ENCODE measurements at regions not wholly inside any gene's neighbourhood (a gene's known extent, or its start where the extent isn't known, plus 50 kb on each side); places are given as distances from the start of the nearest gene placed in this dataset.
"Not testable (repeated sequence)": the region's sequence is repeated elsewhere in the genome, so short reads cannot be mapped to it uniquely, and the experiment has no call there.

DNA sequence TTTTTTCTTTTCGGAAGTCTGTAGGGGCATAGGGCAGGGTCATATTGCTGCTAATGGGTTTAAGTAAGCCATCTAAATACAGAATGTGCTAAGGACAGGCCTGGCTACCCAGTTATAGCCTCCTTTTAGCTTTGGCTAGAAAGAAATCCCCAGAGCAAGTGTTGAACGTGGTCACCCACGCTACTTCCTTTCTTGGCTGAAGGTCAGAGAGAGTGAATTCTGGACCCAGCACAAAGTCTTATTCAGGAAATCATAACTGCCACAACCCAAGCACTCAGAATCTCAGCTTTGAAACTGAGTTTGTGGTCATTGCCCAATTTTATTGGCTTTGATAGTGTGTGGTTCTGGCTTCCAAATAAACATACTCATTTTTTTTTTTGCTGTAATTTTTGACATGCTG, 542.1 kb upstream of the ATP2B1 start:
- no peak for DNase-seq

GRCh38 chr12:90250042-90250441, 541.4 kb upstream of the ATP2B1 start:
- no peak for DNase-seq

- DNase-seq: no peak
Measured at GRCh38 chr12:90246688-90247087, 538.0 kb upstream of the ATP2B1 start.

DNA sequence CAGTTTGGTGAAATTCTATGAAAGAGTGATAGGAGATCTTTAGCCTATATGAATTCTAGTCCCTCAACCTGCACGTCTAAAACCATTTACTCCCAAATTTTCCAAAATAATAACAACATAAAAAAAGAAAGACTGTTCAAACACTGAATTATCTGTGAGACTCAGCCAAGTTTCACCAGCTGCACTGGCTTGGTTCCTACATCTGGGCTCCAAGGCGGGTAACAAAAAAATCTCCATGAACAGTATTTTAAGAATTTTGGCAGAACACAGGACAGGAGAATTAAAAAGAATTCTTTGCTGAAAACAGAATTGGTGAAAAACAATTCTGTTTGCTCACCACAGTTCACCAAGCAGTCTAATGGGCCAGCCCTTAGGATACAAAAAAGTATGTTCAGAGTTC, 536.8 kb upstream of the ATP2B1 start:
- DNase-seq: no peak

- no peak for DNase-seq
Measured at GRCh38 chr12:90244232-90244631, 535.6 kb upstream of the ATP2B1 start.

DNA sequence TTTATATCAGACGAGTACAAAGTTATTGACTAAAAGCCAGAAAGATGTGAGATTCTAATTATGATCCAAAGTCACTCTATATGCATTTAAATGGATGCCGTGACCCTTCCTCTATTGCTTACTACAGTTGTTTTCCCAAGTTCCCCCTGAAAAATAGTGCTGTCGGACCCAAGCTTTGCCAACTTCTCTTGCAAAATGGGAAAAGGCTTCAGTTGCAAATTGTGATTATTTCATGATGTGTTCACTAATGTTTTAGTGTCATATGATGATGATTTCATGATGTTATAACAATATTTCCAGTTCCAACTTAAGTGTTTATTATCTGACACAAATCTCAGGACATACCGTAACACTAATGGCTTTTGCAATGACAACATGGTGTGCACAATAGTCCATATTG, 534.6 kb upstream of the ATP2B1 start:
- DNase-seq: no peak

DNA sequence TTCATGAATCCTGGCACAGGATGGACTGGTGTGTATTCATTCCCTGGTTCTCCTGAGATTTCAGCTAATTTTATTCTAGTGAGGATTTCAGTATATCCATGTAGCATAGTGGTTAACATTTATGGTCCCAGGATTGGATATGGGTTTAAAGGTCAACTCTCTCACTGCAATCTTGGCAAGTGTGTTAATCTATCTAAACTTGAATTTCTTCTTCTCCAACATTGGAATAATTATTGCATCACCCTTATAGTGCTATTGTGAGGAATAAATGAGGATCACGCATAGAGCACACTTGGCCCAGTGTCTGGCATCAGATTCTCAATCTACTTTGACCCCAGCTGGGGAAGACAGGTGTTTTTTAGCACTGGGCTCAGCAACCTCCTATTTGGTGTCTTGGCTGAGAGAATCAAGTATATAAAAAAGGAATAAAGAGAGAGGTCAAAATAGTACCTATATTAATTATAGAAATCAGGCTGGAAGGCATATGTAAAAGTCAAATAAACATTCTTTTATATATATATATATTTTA, 531.2 kb upstream of the ATP2B1 start:
- DNase-seq: no peak

DNA sequence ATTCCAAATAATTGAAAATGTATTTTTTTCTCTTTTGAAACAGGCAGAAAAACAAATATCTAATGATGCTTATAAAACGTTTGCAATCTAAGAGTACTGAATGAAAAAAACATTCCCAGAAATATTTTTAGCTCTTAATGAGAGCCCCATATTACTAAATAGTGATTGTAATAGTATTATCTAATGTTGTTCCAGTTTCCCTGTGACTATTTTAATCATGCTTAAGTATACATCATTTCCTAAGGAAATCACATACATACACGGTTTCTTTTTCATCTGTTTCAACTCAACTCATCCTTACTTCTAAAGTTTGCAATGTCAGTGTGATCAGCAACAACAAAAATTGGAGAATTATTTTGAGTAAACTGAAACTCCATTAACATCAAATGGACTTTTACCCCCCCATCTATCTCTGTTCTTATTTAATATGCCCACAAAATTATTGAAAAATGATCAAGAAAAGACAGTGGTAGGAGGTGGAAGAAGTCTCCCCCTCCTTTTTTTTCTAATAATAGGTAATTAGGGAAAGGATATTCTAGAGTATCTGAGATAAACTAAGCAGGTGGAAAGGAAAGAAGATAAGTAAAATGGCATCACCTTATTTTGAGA, 530.1 kb upstream of the ATP2B1 start:
- no peak for DNase-seq

DNA sequence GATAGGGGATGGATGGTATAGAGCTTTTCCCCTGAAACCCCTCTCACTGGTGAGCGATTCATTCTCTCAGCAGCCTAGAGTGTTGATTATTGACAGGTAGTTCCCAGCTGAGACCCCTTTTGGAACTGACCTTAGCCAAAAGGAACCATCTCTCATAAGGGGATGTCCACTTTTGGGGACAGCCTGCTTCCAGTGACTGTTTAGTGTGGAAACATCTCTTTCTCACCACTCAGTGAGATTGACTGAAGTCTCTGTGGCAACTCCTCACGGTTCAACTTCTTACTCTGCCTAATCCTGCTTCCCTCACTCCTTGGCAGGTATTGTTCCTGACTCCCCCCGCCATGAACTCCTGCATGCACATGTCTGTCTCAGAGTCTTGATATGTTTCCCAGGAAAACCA, 529.2 kb upstream of the ATP2B1 start:
- no peak for DNase-seq

DNA sequence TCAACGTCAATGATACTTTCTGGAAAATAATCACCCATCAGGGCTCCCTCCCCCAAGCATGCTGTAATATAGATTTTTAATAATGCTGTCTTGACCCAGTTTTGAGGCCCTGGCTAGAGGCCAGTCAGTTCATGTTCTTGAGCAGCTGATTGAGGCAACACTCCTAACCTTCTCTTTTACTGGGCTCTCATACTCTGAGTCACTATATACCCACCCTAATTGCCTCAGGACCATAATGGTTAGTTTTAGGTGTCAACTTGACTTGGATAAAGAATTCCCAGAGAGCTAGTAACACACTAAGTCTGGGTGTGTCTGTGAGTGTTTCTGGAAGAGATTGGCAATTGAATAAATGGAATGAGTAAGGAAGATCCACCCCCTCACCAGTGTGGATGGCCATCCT, 527.0 kb upstream of the ATP2B1 start:
- no peak for DNase-seq

- DNase-seq: no peak
Measured at GRCh38 chr12:90234472-90234871, 525.8 kb upstream of the ATP2B1 start.

- DNase-seq: no peak
Measured at GRCh38 chr12:90233168-90234100, 524.8 kb upstream of the ATP2B1 start.

DNA sequence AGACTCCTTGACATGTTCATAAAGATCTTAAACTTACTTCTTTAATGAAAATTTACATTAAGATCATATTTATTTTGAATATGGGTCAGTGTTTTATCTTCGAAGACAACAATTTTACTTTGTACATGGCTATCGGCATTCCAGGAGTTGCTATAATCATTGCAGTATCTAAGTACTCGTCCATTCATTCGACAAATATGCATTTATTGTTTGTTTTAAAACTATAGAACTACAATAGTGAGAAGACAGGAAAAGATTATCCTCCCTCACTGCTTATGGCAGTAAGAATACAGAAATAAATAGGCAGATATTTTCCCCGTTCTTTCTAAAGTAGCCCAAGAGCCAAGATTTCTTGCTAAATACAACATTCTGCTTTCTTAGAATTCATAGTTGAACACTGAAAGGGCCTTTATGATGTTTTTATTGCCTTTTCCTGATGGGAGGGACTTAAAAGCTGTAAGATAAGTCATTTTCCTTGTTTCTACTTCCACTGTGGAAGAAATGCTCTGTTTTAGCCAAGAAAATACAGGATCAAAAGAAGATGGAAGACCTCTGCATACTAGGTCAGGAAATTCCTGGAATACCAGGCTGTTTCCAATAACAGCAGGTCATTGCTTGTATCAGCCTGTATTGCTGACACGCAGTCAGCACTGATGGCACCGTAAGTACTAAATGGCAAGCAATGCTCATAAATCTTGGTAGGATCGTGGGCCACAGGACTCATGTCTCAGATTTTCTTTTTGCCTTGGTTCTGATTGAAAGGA, 521.0 kb upstream of the ATP2B1 start:
- DNase-seq: no peak

- DNase-seq: no peak
Measured at GRCh38 chr12:90226211-90226610, 517.6 kb upstream of the ATP2B1 start.

- DNase-seq: no peak
Measured at GRCh38 chr12:90216815-90217214, 508.2 kb upstream of the ATP2B1 start.

GRCh38 chr12:90216020-90216552, 507.4 kb upstream of the ATP2B1 start:
- no peak for DNase-seq

DNA sequence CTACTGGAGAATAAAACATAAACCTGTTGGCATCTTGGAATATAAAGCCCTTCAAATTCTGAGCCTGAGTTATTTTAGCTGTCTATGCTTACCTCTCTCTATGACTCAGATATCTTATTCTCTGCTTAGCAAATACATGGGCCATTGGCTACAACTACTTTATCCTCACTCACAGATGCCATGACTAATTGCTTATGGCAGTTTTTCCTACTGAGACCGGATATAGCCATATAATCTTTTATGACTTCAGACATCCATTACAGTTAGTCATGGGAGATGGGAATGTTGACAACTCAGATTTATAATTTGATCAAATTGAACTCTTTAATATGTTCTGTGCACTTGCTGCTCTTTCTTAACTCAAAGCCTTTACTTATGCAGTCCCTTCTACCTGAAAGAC, 502.4 kb upstream of the ATP2B1 start:
- DNase-seq: no peak

DNA sequence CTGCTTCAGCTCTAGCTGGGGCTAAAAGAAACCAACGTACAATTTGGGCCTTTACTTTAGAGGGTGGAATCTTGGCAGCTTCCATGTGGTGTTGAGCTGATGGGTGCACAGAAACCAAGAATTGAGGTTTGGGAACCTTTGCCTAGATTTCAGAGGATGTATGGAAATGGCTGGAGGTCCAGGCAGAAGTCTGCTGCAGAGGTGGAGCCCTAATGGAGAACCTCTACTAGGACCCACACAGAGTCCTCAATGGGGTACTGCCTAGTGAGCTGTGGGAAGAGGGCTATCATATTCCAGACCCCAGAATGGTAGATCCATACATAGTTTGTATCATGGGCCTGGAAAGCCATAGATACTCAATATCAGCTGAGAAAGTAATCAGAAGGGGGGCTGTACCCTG, 500.4 kb upstream of the ATP2B1 start:
- no peak for DNase-seq

DNA sequence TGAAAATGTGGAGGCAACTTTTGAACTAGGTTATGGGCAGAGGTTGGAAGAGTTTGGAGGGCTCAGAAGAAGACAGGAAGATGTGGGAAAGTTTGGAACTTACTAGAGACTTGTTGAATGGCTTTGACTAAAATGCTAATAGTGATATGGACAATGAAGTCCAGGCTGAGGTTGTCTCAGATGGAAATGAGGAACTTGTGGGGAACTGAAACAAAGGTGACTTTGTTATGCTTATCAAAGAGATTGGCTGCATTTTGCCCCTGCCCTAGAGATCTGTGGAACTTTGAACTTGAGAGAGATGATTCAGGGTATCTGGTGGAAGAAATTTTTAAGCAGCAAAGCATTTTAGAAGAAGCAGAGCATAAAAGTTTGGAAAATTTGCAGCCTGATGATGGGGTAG, 499.7 kb upstream of the ATP2B1 start:
- not testable (repeated sequence) for DNase-seq

DNA sequence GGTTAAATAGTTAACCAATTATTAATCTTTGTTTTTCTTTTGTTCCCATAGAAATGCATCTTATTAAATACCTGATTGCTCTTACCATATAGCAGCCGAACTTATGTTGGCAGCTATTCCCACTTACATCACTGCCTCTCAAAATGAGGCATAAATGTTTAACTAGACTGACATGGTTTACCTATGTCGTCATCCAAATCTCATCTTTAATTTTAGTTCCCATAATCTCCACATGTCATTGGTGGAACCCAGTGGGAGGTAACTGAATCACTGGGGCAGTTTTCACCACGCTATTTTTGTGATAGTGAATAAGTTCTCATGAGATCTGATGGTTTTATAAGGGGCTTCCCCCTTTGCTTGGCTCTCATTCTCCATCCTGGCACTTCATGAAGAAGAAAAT, 499.2 kb upstream of the ATP2B1 start:
- DNase-seq: no peak

DNA sequence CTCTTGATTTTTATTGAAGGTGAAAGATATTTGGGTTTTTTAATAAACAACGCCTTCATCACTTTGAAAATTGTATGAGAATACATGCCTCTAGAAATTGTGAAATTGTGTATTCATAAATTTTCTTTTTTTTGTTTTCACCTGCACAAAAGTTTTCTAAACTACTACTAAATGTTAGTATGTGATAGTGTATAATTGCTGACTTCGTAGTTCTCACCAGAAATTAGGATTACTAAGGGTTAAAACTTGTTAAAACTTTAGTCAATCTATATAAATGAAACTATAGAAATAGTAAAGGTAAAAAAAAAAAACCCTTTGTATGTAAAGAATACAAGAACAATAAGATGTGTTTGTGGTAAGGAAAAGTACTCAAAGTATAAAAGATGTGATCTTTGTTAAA, 496.5 kb upstream of the ATP2B1 start:
- no peak for DNase-seq

DNA sequence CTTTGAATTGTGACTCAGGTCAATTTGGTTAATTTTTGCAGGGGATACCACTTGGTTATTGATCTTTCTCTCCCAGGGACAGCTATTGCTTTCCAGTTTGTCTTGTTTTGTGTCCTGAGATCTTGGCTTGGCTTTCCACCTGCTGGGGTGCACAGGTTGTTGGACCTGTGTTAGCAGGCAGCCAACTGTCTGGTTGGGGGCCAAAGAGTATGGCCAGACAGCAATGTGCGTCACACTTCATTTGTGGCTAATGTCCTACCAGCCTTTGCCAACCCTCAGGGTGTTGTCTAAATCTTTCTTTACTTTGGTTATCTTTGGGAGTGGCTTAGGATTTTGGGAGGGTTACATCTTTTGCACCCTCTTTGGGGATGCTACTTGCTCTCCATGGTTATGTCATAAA, 494.9 kb upstream of the ATP2B1 start:
- DNase-seq: no peak

DNA sequence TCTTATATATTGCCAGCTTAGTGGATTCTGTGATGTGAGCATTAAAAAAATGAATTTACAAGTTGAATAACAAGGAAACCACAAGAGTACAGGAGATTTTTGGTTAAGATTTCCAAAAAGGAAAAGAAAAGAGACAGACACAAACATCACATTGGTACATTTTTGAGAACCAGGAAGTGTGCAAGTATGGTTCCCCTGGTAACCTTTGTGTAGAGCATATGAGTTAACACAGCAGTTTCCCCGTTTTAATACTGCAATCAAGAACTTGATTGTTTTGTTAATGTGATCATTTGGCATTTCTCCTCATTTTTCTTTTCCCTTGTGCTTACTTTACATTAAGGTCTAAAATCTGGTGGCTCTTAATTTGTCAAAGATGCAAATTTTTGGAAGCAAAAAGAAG, 490.4 kb upstream of the ATP2B1 start:
- DNase-seq: no peak

Measured in GF-D8 (cell line).